ENCODE measurements at regions not wholly inside any gene's neighbourhood (a gene's known extent, or its start where the extent isn't known, plus 50 kb on each side); places are given as distances from the start of the nearest gene placed in this dataset.
"Not testable (repeated sequence)": the region's sequence is repeated elsewhere in the genome, so short reads cannot be mapped to it uniquely, and the experiment has no call there.

DNA sequence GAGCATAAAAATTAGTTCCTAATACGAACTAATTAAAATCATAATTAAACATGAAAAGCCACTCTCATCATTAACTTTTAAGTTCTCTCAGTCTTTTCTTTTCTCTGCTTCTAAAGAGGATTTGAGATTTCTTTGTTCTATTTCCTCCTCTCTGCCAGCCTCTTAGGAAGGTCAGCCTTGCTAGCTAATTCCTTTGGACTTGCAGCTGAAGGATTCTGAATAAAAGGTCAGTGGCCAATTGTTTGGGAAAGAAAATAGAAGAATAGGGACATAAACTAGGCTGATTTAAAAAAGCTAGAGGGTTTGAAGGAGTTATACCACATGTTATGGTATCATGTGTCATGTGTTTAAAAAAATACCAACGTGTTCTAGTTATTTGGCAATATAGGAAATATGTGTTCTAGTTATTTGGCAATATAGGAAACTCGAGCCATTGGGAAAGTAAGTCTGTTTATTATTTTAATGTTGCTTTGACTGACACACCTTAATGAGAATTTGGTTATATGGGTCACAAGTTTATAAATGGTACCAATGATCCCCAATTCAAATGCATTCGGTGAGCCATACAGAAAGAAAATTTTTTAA, 1668.7 kb upstream of the PCDH7 start:
- DNase-seq: no peak

DNA sequence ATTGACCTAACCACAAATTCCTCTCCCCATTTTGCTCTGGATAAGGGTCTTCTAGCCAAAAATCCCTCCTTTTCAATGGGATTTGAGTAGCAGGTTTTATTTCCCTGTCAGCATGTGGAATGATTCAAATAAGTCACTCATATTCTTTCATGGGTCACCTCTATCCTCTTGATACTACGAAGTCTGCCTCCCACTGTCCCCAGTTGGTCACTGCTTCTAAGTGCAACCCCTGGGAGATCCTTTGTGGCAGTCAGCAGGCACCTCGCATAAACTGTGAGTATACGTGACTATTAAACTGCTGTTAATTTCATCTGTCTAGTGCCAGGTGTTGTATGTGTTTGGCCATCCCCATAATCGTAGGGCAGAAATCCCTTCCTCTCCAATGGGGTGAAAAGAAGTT, 1667.9 kb upstream of the PCDH7 start:
- no peak for DNase-seq

DNA sequence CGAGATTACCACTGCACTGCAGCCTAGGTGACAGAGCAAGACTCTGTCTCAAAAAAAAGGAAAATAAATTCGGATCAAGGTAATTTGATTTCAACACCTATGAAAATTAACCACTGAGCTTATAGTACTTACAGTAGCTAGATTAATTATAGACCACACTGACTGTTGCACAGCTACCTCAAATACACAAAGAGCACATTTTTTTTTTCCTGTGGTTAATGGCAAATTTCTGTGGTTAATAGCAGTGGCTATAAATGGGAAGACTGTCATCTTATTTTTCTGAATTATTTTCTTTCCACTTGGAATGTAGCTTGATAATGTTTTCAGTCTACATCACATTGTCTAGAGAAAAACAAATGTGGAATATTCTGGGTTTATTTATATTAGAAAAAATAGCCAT, 1661.6 kb upstream of the PCDH7 start:
- DNase-seq: no peak

DNA sequence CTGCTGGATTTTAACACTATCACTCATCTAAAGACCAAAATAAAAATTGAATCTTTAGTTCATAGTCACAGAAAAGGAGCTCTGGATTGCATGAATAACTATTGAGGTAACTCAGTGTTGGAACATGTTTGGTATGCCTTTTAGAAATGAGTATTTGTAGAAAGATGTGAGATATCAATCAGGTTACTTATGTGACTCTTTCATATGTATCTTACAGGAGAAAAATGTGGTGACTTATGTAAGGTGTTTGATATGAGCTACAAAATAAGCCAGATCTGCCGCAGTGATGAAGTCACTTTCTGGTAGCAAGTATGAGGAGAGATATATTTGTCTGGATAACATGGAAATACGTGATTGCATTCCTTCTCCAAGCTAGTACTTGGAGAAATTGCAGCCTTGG, 1653.3 kb upstream of the PCDH7 start:
- DNase-seq: no peak

DNA sequence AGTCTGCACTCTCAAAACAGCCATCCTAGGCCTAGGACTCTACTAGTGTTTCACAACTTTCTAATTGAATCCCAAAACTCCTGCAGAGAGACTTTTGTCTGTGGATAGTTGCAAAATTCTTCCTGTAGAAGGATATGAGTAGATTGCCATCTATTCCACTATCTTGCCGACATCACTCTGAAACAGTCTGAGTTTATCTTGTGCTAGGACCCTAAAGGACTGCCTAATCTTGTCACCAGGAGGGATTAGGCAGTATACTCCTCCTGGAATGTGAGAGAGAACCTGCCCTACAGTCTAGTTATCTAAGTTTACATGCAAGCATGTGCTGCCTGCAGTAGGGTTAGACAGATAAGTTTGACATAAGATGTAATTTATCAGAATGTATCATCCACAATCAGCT, 1646.6 kb upstream of the PCDH7 start:
- DNase-seq: no peak

DNA sequence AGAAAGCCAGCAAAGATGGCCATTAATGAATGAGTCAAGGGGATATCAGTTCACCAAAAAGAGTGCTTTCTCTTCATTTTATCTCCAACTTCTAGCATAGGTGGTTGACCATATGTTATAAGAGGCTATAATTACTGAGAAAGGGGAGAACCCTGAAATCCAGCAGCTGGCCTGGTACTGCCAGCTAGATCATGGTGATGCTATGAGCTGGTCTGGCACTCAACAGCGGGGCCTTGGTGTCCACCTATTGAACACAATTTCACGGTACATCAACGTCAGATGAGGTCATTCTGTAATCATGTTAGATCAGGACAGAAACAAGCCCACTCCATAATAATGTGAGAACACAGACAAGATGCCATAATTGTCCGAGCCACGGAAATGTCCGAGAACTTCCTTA, 1644.8 kb upstream of the PCDH7 start:
- no peak for DNase-seq

DNA sequence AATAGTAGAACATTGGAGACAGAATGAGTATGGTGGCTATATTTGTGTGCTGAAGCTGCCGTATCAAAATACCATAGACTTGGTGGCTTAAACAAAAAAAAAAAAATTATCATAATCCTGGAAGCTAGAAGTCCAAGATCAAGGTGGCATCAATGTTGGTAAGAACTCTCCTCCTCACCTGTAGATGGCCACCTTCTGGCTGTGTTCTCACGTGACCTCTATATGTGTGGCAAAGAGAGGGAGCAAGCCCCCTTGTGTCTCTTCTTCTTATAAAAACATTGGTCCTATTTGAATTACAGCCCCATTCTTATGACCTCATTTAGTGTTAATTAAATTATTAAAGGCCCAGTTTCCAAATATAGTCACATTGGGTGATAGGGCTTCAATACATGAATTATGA, 1640.9 kb upstream of the PCDH7 start:
- DNase-seq: no peak

DNA sequence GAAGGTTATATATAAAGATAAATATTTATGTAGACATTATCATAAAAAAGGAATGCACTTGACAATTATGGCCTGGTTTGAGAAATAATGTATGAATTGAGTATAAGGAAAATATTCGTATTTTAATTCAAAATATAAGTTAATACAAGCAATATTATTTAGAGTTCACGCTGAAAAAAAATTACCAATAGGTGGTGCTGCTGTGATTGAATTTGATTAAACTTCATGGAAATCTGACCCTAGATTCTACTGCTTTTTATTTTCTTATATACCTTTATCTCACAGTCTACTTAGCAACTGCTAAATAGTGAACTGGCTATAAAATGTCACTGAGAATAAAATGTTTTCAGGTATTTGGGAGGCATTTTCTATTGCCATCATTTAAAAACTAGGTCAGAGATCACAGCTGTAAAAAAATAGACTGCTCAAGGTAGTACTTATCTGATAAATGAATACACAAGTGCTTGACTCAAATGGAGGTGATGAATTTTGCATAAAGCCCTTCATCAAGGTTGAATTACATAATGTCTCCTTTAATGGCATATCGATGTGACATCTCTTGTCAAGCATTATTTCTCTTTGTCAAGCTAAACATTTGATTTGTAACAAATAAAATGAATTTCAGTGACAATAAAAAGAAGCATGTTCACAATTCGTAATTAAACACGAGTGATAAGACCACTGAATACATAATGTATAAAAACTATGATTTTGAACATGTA, 1638.8 kb upstream of the PCDH7 start:
- no peak for DNase-seq

DNA sequence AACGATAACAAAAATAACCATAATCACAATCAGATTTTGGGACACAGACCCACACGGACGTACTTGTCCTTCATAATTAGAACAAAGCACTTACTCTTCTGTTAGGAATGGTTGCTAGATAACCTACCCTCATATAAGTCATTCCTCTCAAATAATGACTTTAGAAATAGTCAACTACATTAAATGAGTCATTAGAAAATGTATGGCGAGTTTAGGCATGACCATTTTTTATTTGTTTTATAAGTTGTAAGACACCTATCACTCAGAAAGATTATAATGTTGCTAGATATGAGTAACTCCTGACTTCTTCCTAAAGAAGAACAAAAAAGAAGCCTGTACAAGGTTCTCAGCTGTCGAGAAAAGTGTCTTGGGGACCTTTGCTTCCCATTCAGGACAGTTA, 1637.5 kb upstream of the PCDH7 start:
- no peak for DNase-seq

DNA sequence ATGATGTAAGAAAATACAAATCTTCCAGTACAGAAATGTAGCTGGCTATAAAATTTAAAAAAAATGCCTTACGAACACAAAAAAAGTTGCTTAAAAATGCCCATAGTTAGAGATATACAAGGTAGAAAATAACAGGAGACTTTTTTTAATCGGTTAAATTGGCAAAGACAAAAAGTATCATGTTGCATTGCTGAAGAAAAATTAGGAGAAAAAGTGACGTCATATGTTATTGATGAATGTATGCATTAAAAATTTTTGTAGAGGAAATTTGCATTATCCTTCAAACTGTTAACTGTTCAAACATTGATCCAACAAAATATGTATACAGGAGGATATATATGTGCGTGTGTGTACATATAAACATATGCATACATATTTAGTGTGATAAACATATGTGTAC, 1634.4 kb upstream of the PCDH7 start:
- no peak for DNase-seq

DNA sequence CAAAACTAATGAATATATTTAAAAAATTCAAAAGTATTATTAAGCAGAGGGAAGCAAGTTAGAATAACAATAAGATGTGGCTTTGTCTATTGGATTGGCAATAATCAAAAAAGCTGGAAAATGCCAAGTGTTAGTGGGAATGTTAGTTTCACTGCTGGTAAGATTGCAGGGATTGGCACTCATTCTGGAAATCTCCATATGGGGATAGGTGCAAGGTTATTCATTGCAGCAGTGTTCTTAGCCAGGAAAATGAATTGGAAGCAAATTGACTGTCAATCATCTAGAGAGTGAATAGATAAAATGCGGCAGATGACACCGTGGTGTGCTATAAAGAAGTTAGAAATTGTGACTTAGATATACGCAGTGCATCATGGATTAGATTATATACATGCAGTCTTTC, 1615.5 kb upstream of the PCDH7 start:
- no peak for DNase-seq

DNA sequence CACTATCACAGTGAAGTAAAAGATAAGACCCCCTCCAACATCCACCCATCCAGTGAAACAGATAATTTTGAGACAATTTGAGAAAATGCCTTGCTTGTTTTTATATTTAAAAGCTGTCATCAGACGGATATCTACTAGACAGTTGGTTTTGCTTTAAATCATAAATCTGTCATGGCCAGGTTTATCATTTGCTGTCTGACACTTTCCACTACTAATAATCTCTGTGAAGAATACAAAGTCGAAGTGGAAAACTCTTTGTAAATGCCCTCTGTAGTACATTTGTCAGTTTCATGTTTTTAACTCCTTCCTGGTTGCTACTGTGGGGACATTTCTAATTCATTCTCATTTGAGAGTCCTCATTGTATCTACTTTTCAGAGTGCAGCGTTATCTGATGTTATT, 1606.2 kb upstream of the PCDH7 start:
- no peak for DNase-seq

DNA sequence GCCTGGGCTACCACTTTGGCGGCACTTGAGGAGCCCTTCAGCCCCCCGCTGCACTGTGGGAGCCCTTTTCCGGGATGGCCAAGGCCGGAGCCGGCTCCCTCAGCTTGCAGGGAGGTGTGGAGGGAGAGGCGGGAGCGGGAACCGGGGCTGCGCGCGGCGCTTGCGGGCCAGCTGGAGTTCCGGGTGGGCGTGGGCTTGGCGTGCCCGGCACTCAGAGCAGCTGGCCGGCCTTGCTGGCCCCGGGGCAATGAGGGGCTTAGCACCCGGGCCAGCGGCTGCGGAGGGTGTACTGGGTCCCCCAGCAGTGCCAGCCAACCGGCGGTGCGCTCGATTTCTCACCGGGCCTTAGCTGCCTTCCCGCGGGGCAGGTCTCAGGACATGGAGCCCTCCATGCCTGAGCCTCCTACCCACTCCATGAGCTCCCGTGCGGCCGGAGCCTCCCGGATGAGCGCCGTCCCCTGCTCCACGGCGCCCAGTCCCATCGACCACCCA, 1602.9 kb upstream of the PCDH7 start:
- not testable (repeated sequence) for DNase-seq

DNA sequence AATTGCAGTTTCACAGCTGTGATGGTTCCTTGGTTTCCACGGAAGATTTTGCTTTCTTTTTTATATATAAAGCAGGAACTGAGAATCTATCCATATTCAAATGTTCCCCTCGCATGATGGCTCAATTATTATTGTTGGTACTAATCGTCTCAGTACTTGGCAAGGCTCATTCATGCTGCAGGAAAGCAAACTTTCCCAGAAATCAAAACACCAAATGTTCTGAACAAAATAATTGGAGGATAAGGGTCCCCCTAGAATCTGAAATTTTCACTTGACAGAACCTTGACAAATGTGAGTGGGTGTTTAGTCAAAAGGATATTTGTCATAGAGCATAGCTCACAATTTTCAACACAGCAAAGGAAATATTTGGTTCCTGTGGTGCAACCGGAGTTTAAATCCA, 1598.6 kb upstream of the PCDH7 start:
- DNase-seq: no peak

DNA sequence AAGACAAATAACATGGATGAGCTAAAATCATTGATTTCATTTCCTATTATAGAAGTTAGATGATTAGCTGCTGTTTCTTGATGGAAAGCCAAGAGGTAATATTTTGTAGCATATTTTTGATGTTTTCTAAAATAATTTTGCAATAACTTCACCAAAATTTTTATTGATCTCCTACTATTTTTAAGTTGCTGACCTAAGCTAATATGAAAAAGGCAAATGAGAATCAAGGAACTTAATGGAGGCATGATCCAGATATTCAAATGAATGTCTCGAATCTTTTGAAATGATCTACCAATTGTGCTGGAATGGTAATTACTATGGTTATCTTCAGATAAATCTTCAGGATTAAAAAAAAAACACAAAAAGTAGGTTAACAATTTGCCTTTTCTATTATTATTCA, 1591.4 kb upstream of the PCDH7 start:
- no peak for DNase-seq

DNA sequence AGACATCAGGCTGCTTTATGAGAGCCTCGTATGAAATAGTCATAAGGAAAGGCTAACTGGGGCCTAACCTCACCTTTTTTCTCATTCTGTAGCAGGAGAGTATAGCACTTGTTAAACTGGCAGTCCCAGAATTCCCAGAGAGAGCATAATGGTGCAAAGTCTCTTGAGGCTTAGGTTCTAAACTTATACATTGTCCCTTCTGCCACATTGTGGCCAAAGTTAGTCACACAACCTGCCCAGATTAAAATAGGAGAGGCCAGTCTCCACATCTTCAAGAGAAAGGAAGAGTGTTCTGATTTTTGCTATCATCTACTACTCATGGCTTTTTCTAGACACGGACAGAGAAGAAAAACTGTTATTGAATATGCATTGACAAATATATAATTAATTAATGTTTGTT, 1588.9 kb upstream of the PCDH7 start:
- DNase-seq: no peak

DNA sequence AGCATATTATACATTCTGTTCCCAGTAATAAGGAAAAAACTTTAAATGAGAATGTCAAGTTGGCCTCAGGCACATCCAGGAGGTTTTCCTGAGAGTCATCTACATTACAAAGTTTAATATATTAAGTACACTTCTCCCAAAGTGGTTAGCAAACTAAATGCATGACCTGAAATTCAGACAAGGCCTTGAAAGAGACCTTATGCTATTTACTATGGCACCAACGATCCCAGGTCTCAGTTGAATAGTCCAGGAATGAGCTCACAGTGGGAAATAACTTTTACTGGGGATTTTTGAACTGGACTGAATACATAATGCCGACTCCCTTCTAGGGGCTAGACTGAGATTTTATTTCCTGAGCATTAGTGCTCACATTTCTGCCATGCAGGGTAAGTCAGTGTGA, 1577.5 kb upstream of the PCDH7 start:
- DNase-seq: no peak

DNA sequence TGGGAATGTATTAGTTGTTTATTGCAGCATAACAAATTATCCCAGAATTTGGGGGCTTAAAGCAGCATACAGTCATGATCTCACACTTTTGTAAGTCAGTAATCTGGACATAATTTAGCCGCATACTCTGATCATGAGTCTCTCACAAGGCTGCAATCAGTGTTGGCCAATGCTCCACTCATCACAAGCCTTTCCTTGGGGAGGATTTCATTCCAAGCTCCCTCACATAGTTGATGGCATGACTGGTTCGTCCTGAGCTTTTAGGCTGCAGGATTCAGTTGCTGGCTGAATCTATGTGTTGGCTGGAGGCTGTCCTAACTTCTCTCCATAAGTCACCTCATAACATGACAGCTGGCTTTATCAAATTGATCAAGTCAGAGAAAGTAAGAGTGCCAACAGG, 1568.6 kb upstream of the PCDH7 start:
- no peak for DNase-seq

DNA sequence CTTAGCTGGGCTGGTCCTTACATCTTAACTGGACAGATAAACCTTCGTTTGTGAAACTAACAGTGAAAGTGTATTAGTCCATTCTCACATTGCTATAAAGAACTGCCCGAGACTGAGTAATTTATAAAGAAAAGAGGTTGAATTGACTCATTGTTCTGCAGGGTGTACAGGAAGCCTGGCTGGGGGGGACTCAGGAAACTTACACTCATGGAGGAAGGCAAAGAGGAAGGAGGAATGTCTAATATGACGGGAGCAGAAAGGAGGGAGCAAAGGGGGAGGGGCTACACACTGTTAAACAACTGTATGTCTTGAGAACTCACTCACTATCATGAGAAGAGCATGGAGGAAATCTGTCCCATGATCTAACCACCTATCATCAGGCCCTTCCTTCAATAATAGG, 1566.5 kb upstream of the PCDH7 start:
- no peak for DNase-seq

DNA sequence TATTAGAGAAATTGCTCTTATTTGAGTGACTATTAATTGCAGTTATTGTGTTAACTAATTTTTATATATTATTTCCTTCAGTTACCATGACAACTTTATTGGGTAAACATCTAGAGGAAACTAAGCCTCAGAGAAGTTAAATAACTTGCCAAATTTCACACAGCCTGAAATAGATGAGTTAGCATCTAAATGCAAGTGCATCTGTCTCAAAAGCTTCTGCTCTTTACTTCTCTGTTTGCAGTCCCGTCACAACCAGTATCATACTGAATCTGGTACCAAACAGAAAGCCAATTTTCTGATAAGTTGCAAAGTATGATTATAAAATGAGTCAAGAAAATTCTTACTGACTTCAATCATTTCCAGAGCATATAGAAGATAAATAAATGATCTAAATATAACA, 1544.9 kb upstream of the PCDH7 start:
- no peak for DNase-seq

DNA sequence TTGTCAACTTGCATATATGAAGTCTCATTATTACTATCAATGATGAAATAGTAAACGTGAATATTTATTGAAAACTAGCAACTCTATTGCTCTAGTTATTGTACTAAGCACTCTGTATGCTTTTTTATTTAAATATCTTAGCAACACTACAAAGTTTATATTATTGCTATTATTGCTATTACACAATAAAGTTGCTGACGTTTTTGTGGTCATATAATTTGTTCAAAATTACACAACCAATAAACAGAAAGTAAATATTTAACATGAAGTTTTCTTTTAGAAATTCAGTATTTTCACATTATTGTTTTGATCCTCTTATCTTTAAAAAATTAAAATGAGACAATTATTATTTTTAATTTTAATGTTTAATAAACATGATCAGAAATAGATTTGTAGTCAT, 1521.1 kb upstream of the PCDH7 start:
- DNase-seq: no peak

DNA sequence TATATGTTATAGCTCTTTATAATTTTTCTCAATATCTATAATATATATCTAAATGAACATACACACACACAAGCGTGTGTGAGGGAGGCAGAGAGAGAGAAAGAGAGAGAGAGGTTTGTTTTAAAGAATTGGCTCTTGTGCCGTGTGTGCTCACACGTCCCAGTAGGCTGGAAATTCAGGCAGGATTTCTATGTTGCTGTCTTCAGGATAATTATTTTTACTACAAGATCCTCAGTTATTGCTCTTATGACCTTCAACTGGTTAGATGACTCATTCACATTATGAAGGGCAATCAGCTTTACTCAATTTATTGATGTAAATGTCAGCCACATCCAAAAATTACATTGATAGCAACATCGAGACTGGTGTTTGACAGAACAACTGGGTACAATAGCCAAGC, 1520.7 kb upstream of the PCDH7 start:
- DNase-seq: no peak

DNA sequence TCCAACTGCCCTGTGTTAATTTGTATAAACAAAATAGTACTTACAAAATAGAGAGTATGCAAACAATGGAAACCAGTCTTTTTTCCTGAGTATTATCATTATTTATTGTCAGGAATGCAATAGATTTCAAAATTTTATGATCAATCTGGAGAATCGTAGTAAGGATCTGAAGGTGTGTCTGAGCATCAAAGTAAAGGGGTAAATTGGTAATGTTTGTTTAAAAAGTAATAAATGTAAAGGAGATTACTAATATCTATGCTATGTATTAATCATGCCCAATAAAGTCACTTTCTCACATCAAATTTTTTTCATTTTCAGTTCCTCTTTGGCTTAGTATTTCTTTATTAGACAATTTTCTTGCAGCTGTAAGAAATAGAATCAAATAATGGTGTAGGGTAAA, 1507.1 kb upstream of the PCDH7 start:
- DNase-seq: no peak

DNA sequence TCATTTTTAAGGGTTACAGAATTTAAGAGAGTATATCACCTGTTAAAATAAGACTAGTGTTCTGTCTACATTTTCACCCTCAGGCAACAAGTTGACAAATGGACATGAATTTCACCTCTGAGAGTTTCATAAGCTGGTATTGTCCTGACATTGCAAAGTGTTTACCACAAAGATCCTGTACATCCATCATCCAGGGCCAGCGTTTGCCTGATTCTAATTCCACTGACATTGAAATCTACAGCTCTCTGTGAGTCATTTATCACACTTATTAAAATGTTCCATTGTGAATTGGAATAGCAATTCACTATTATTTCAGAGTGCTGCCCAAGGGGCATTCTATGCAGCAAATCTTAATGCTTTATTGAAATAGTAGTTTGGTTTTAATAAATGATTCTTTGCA, 1499.4 kb upstream of the PCDH7 start:
- DNase-seq: no peak

DNA sequence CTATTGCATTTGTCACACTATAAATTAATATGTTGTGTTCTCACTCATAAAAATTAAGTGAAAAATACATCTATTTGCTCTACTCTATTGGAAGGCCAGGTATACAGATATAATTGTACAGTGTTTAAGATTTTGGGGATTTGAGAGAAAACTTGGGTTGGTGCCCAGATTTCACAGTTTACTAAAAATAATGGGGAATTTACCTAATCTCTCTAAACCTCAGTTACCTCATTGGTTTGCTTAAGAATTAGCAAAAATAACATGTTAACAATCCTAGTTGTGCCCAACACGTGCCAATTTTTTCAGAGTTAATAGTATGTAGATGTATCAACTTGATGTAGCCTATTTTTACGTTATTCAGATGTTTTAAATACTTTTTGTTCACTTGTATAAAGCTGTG, 1495.3 kb upstream of the PCDH7 start:
- no peak for DNase-seq

All from right forelimb (tissue), 1 donor.